Glomerular visceral epithelial cell (primary cell): ENCODE measurements at regions not wholly inside any gene's neighbourhood (a gene's known extent, or its start where the extent isn't known, plus 50 kb on each side); places are given as distances from the start of the nearest gene placed in this dataset.

Source experiments
- DNase-seq: peaks from one replicate; pipeline ENCODE4 v3.0.0-alpha.2; 2016; ENCODE audit errors: extremely low spot score

DNA sequence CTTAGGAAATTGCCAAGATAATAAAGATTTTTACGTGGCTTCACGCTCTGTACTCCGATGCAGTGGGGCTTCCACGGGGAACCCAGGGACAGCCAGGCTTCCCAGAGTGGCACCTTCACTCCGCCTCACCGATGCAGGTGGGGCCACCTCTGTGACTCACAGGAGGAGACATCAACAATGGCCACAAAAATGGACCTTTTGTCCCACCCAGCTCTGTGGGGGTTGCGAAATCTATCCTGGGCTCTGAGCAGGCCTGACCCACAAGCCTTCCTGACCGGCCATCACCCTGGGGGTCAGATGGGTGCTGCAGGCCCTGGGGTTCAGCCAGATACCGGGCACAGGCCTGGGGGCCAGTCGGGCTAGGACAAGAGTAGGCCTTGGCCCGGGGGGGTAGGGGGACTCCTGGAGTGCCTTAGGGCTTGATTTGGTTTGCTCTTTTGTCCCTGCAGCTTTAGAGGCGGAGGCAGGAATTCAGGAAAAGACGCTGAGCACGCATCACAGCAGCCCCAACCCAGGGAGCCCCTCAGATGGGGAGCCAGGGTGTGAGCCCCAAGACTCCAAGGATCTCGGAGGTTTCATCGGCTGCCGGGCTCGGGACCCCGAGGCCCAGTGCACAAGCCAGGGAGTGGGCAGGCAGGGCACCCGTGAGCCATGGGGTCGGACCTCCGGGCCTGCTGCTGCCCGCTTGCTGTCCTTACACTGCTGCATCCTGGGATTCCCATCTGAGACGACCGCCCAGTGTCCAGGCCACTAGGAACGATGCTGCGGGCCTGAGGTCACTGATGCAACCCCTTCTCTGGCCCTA, 136.5 kb upstream of the NKX1-1 start:
- DNase-seq, result no peak

DNA sequence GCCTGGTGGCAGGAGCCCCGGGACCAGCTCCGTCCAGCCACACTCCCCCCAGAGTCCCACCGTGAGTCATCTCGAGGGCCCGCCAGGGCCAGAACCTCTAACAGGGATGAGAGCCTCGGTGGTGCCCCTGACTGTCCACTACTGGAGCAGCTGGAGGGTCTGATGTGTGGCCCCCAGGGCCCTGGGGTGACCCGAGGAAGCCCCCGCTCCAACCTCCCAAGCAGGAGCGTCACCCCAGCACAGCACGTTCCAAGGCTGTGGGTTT, 135.9 kb upstream of the NKX1-1 start:
- DNase-seq, result no peak

DNA sequence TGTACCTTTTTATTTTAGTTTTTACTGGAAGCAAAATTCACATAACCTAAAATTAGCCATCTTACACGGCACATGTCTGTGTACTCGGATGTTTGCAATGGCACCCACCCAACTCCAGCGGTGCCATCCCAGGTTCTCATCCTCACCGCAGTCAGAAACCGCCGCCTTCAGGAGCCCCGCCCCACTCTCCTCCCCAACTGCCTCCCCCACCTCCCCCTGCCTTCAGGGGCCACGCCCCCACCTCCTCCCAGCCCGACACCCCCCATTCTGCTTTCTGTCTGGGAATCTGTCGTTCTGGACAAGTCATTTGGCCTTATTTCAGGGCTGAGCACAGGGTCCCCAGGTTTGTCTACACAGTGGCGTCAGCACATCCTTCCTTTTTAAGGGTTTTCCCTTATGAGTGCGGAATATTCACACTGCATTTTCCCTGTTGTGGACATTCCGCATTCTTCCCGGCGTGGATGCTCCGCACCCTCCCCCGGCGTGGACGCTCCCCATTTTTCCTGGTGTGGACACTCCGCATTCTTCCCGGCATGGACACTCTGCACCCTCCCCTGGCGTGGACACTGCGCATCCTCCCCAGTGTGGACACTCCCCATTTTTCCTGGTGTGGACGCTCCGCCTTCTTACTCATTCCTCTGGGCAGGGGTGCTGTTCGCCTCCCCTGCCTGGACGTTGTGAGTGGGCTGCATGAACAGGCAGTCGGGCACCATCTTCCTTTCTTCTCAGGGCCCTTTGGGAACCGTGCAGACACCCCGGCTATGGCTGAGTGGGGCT, 135.4 kb upstream of the NKX1-1 start:
- DNase-seq, result no peak

DNA sequence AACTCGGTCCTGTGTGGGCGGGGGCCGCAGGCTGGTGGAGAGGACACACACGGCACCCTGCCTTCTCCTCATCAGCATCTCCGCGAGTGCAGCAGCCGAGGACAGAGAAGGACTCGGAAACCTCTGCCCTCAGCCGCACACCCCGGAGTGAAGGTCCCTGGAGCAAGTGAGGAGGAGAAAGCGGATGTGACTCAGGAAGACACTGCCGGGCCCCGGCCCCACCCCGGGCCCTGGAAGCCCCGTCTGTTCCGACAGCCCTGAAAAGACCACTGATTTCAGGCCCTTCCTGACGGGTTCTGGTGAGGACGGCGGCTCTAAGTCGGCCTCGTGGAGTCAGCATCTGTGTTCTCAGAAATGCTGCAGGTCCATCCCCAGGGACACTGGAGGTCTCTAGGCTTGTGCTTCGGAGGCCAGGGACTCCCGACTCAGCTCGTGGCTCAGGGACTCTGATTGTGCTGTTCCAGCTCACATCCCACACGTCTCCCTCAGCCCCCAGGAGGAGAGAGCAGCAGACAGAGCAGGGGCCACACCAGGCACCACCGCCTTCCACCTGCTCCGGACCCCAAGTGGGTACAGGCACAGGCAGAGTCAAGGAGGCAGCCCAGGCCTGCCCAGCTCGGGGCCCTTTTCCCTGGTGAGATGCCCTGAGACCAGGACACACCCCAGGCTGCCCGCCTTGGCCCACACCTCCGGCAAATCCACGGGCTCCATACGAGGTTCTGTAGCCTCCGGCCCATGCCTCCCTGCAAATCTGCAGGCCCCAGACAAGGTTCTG, 134.5 kb upstream of the NKX1-1 start:
- DNase-seq, result no peak

DNA sequence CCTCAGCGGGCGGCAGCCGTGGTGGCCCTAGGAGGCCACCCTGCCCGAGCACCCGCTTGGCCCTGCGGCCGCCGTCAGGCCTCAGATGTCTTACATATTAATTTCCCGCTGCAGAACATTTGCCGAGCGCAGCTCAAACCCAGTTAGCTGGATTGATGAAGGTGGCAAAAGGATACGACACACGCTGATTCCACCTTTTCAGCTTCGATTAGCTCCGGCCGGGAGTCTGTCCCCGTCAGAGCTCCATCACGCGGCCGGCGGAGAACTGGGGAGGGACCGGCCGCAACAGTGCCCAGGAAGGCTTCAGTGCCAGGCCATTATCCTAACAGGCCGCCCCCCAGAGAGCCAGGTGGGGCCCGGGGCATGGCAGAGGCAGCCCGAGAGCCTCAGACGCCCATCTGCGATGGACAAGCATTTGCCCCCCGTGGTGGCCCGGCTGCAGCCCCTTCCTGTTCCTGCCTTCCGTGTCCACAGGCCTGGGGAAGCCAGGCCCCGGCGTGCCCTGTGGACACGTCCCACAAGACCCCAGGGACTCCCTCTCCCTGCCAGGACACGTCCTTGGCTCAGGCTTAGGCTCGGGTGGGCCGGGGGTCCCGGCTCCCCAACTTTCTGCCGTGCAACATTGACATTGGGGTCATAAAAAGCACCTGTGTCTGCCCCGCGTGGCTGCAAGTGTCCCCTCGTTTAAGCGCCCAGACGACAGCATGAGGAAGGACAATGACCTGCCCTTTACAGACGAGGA, 133.8 kb upstream of the NKX1-1 start:
- no peak for DNase-seq

DNA sequence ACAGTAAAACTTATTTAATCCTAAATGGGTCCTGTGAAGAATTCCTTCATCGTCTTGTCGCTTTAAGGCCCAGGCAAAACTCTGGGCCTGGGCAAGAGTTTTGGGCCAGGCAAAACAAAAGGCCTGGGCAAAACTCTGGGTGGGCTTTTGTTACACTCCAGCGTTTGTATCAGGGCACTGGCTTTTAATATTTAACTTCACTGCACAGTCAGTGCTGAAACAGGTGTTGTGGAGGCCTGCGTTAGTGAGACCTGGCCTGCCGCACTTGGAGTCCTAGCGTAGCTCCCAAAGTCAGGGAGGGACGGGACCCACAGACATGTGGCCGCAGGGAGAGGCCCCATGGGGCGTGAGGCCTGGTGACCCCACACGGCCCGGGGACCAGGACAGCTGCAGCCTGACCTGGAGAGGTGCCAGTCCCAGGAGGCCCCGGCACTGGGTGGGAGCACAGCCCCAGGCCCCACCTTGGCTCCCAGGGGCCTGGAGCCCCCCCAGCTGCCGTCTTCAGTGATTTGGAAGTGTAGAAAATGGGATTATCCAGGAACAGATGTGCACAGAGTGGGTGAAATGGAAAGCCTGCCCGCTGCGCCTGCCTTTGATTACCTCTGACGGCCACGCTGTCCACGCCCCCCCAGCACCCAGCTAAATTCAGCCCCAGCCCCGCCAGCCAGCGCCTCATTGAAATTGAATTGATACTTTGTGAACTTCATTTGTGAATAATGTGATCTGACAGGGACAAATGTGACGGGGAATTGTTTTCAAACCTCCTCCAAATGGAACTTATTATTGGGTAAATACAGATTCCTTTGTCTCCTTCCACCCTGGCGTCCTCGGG, 132.9 kb upstream of the NKX1-1 start:
- no peak for DNase-seq

DNA sequence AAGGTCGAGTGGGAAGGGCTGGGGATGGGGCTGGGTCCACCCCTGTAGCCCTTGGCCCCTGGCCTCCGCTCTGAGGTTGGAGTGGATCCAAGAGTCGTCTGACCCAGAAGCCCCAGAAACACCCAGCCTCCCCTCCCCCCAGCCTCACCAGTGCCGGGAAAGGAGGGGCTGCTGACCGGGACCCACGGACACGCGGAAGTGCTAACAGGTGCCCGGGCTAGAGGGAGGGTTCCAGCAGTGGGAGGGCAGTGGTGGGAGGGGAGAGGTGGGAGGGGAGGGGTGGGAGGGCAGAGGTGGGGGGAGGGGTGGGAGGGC, 131.8 kb upstream of the NKX1-1 start:
- no peak for DNase-seq

DNA sequence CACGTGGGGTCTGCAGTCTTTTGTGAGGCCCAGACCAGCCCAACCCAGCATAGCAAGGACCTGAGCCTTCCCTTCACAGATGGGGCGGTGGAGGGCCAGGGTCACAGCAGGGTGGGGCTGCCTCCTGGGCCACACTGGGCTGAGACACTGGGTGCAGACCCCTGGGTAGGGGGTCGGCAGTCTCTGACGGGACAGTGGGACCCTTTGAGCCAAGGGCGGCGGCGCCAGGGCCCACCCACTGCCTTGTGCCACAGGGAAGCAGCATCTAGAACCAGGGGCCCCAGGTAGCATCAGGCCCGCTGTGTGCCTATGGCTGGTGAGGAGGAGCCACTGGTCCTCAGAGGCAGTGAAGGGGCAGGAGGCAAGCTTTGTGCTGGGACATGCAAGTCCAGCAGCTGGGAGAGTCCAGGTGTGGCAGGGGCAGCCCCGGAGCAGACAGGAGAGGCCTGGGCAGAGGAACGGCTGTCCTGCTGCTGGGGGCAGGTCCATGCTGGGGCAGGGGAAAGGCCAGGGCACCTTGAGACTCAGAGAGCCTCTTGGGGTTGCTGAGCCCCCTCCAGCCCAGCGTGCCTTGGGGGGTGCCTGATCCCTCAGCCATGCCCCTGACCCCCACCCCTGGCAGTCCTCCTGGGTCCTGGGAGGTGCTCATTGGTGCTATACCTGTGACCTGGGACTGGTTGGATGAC, 131.3 kb upstream of the NKX1-1 start:
- no peak for DNase-seq

DNA sequence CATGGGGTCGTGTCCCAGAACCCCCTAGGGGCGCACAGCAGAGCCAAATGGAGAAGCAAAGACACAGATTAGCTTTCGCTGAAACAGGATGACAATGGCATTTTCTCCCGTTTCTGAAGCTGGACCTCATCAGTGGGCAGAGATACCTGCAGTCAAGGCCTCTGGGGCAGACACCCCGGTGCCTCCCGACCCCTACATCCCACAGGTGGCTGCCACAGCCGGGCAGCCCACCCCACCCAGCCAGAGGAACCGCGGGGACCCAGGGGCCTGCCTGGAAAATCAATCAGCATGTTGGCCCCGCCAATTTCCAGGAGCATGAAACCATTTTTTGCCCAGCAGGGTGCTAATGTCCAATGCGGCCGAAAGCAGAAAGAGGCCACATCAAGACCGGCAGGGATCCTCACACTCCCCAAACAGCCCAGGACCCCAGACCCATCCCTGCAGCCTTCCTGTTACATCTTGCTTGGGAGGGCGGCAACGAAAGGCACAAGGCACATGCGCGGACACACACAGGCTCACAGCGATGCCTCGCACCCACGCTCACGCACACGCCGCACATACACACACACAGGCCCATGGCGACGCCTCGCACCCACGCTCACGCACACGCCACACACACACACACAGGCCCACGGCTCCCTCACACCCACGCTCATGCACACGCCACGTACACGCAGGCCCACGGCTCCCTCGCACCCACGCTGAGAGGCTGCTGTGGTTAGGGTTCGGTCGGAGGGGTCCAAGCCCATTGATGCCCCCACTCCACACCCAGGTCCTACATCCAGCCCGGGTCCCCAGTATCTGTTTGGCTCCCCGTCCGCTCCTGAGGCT, 130.6 kb upstream of the NKX1-1 start:
- DNase-seq, result no peak

DNA sequence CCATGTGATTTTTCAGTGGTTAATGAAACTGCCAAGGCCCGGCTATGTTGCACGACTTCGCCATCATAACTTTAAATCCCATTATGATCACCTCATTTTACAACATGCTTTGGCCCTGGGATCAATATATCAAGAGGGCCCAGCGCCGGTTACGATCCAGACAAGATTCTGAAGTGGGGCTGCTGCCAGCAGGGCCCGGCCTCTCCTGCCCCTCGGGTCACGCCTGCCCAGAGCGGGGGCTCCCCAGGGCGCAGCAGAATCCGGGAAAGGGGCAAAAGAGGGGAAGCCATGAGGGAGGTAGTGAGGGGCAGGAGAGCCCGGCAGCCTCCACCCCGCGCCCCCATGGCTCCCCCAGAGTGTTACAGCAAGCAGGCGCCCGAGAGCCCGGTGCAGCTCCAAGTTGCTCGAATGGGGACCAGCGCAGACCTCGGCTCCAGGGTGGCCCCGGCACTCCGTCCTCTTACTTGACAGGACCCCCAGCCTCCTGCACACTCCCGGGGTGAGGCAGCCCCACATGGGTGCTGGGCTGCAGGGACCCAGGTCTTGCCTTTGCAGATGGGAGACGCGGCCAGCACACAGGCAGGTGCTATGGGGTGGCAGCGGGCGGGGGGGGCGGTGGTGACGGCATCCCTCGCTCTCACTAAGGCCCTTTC, 129.8 kb upstream of the NKX1-1 start:
- DNase-seq, result no peak

DNA sequence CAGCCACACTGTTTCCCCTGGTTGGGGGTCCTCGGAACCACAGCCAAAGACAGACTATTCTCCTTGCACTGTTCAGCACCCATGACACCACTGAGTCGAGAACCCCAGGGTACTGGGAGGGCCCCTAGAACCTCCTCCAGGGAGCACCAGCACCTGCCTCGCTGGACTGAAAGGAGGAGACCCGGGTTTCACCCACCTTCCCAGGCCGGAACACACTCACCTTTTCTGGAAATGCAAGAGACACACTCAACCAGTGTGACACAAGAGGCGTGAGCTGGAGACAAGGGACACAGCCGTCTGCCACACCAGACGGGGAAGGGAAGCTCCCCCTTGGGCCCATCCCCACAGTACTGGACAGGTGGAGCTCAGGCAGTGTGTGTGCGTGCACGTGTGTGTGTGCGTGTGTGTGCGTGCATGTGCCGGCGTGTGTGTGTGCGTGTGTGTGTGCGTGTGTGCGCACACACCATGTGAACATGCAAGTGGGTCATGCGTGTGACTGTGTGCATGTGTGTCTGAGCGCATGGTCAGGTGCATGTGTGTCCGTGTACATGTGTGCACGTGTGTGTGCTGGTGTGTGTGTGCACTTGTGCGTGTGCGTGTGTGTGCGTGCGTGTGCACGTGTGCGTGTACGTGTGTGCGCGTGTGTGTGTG, 128.8 kb upstream of the NKX1-1 start:
- DNase-seq, result no peak

DNA sequence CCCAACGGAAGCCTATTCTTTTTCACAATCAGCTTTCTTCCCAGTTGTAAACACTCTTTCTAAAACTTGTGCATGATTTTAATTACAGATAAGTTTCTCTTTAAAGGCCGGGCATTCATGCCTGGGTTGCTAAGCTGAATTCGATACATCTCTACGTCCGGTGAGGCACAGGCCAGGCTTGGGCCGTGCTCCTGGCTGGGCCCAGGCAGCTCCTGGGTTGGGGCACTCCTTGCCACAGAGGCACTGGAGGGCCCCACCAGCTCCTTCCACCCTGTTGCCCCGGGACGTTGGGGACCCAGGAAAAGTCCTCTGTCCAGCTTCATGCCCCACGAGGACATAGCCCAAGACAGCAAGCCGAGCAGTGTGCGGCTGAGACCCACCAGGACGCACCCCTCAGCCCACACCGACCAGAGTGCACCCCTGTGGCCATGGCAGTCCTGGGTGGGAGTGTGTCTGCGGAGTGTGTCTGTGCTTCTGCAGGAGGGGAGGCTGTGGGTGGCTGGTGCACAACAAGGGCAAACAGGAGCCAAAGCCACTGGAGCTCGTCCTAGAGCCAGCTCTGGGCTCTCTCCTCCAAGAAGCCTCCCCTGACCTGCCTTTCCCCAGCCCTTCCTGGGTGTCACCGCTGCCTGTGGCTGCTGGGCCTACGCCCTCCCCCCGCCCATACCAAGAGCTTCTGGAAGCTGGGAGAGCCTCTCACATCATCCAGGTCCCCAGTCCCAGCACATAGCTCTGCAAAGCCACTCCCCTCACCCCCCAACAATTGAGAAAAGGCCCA, 128.0 kb upstream of the NKX1-1 start:
- no peak for DNase-seq

DNA sequence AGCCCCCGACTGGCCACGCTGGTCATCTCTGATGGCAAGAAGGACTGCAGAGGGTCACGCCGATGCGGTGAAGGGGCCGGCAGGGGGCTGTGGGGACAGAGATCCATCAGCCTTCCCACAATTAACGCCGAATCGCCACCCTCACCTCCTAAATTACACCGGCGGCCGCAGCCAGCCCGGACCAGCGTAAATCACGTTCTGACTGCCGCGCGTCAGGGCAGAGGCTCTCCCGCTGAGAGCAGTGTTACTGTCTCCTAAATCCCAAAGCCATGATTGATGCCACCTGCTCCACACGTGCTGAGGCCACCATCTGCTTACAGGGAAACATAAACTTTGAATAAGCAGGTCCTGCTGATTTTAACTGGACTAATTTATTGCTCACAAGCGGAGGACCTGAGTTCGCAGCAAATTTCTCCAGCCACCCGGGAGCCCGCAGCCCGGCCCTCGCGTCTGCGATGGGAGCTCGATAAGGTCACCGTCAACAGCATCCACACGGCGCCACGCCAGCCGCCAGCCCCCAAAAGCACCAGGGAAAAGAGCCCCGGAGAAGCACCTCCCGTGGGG, 127.3 kb upstream of the NKX1-1 start:
- no peak for DNase-seq

DNA sequence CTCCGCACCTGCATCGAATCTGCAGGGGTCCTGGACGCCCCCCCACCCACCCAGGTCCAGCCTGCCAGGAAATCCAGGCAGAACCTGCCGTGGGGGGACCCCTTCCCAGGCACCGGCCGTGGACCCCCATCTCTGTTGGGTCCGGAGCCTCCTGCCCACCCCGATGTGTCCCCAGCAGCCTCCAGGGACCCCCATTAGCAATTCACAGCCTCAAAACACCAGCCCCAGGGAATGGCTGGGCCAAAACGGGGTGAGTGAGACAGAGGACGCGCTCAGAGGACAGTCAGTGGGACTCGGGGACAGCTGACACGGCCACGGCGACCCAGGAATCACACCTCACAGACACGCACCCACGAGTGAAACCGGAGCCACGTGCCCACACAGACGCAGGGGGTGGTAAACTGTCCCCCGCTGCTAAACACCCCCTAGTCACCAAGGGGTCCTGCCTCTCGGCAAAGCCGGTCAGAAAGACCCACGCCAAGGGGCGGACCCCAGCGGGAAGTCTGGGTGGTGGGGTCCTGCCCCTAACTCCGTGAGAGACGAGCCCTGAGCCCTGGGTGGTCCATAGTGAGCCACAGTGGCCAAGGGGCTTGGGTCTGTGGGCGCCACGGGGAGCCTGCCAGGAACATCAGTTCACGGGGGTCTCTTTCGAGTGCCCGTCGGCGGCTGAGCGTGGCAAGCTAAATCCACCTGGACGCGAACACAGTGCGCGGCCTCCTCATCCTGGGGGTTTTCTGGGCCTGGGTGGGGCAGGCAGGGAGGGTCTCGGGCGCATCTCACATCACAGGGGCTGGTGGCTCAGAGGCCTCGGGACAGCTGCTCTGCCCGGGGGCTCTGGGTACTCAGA, 126.5 kb upstream of the NKX1-1 start:
- DNase-seq, result no peak

DNA sequence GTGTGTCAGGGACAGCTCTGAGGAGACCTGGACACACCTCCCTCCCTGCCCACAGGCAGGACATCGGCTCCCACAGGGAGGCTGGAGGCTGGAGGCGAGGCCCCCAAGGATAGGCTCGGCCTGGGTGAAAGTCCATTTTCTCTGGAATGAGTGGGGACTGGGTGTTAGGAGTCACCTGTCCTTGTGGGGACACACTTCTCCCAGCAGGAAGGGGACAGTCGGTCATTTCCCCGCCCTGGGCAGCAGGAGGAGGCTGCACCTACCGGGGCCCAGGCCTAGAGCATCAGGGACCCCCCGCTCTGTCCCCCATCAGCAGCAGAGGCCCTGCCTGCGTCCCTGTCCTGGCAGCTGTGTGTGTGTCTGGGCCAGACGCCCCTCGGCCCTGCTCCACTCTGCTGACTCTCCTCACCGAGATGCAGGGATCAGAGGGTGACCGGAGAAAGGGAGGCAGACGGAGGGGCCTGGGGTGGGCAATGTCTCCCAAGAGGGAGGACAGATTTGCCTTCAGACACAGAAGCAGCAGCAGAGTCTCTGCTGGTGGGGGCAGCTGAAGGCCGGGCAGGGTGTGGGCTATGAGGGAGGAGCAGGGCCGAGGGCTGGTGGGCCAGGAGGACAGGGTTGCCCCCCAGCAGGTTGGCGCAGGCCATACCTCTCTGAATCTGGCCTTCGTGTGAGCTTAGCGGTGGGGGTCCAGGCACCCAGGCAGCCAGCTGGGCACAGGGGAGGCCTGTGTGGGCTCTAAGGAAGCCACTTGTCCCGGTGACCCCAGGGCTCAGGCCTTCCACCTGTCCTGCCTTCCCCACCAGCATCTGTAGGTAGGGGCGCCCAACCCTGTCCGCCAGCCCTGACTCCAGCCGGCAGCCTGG, 125.7 kb upstream of the NKX1-1 start:
- DNase-seq, result no peak

DNA sequence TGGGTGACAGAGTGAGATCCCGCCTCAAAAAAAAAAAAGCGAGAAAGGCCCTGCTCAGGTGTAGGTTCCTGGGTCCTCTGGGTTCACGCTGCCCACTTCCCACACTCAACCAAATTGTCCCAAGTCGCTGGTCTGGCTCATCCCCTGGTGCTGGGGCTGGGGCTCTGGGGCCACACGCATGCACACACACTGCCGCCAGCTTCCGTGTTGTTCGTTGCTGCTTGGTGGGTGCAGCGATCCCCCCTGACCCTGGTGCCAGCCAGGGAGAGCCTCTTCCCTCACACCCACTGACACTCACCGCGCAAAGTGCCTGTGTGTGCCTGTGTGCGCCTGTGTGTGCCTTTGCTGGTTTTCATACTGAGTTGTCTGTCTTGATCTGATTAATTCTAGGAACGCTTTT, 124.1 kb upstream of the NKX1-1 start:
- DNase-seq, result no peak
